ENCODE measurements at regions not wholly inside any gene's neighbourhood (a gene's known extent, or its start where the extent isn't known, plus 50 kb on each side); places are given as distances from the start of the nearest gene placed in this dataset.

DNA sequence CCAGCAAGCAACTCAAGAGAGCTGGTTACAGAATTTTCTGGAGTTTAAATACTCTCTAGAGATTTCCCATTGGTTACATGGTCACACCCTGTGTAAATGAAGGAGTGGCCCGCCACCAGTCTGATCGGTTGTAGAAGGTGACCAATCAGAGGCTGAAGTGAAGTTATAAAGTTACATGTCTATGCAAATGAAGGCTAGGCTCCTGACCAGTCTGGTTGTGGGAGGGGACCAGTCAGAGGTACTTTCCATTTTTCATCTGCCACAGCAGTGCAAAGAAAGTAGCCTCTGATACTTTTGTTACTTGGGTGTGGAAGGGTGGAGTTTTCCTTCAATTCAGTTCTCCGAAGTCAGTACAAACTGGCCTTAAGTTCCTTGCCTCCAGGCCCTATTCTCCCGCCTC lies 273.7 kb downstream of the BARHL2 start:
- TF ChIP-seq CTCF (IDR thresholded peaks at IDR 0.05) (no peak), IRF1 (CRISPR knock-in tag; IDR thresholded peaks at IDR 0.05) (no peak), CREB1 (CRISPR knock-in tag; IDR thresholded peaks at IDR 0.05) (no peak), SMAD4 (CRISPR knock-in tag; IDR thresholded peaks at IDR 0.05) (no peak)
- TF ChIP-seq, protein P1, sequence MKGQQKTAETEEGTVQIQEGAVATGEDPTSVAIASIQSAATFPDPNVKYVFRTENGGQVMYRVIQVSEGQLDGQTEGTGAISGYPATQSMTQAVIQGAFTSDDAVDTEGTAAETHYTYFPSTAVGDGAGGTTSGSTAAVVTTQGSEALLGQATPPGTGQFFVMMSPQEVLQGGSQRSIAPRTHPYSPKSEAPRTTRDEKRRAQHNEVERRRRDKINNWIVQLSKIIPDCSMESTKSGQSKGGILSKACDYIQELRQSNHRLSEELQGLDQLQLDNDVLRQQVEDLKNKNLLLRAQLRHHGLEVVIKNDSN (CRISPR knock-in tag; IDR thresholded peaks at IDR 0.05), result no peak
- TF ChIP-seq, protein P2, sequence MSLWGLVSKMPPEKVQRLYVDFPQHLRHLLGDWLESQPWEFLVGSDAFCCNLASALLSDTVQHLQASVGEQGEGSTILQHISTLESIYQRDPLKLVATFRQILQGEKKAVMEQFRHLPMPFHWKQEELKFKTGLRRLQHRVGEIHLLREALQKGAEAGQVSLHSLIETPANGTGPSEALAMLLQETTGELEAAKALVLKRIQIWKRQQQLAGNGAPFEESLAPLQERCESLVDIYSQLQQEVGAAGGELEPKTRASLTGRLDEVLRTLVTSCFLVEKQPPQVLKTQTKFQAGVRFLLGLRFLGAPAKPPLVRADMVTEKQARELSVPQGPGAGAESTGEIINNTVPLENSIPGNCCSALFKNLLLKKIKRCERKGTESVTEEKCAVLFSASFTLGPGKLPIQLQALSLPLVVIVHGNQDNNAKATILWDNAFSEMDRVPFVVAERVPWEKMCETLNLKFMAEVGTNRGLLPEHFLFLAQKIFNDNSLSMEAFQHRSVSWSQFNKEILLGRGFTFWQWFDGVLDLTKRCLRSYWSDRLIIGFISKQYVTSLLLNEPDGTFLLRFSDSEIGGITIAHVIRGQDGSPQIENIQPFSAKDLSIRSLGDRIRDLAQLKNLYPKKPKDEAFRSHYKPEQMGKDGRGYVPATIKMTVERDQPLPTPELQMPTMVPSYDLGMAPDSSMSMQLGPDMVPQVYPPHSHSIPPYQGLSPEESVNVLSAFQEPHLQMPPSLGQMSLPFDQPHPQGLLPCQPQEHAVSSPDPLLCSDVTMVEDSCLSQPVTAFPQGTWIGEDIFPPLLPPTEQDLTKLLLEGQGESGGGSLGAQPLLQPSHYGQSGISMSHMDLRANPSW (CRISPR knock-in tag; conservative IDR thresholded peaks at IDR 0.05; ENCODE audit: low read depth), result no peak
- TF ChIP-seq, protein P3, sequence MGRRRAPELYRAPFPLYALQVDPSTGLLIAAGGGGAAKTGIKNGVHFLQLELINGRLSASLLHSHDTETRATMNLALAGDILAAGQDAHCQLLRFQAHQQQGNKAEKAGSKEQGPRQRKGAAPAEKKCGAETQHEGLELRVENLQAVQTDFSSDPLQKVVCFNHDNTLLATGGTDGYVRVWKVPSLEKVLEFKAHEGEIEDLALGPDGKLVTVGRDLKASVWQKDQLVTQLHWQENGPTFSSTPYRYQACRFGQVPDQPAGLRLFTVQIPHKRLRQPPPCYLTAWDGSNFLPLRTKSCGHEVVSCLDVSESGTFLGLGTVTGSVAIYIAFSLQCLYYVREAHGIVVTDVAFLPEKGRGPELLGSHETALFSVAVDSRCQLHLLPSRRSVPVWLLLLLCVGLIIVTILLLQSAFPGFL (CRISPR knock-in tag; IDR thresholded peaks at IDR 0.05; ENCODE audit: borderline replicate concordance), result no peak

All from WTC11 (cell line).